H1 (cell line): ENCODE measurements at regions not wholly inside any gene's neighbourhood (a gene's known extent, or its start where the extent isn't known, plus 50 kb on each side); places are given as distances from the start of the nearest gene placed in this dataset.

Experiments
- CTCF ChIA-PET: fragments of 300-600 bp; sonication (Branson Sonifier 250); formaldehyde crosslinking; loops from one replicate; lab custom pipeline; 2021; ENCODE audit not compliant: partially characterized antibody; lab: Charles Lee
- POLR2A ChIA-PET: fragments of 300-600 bp; sonication (Branson Sonifier 250); formaldehyde crosslinking; loops from one replicate; lab custom pipeline; 2021; ENCODE audit warnings: inconsistent platforms; ENCODE audit not compliant: partially characterized antibody; lab: Charles Lee
- DNase-seq, 2 experiments: peaks; one replicate each; pipeline versions ENCODE4 v3.0.0 to v3.0.0-alpha.2; 2010 to 2022; ENCODE audit warnings: low spot score in 2 of 2, low read depth in 1 of 2, mixed read lengths in 1 of 2
- FAIRE-seq: peaks from 2 replicates; lab custom pipeline; 2011; peaks lifted over from hg19 to GRCh38; lab: Jason Lieb, UNC
- H2AFZ ChIP-seq: 2 replicates; pipeline ENCODE4 v1.8.1; 2012; ENCODE audit warnings: low read length, inconsistent platforms
- H2AK5ac ChIP-seq: 2 replicates; pipeline ENCODE4 v1.6.1; 2013; ENCODE audit warnings: low read depth, low read length
- H2BK120ac ChIP-seq: replicated peaks from 2 replicates; pipeline ENCODE3; 2013; ENCODE audit warnings: low read depth, low read length, inconsistent platforms
- H2BK12ac ChIP-seq: 2 replicates; pipeline ENCODE4 v1.6.1; 2013; ENCODE audit warnings: low read depth, low read length
- H2BK15ac ChIP-seq: 2 replicates; pipeline ENCODE4 v1.6.1; 2013; ENCODE audit warnings: low read length
- H2BK20ac ChIP-seq: 2 replicates; pipeline ENCODE4 v1.6.1; 2013; ENCODE audit warnings: low read length
- H2BK5ac ChIP-seq: 2 replicates; pipeline ENCODE4 v1.6.1; 2013; ENCODE audit warnings: low read depth, low read length
- H3K14ac ChIP-seq: 2 replicates; pipeline ENCODE4 v1.6.1; 2013; ENCODE audit warnings: inconsistent platforms; ENCODE audit not compliant: insufficient read length
- H3K18ac ChIP-seq: 2 replicates; pipeline ENCODE4 v1.6.1; 2013; ENCODE audit warnings: low read length; ENCODE audit errors: extremely low read depth
- H3K23ac ChIP-seq: 2 replicates; pipeline ENCODE4 v1.6.1; 2013; ENCODE audit warnings: inconsistent platforms; ENCODE audit not compliant: insufficient read length
- H3K23me2 ChIP-seq: 2 replicates; pipeline ENCODE4 v1.6.1; 2013; ENCODE audit warnings: low read depth, low read length
- H3K27ac ChIP-seq: 2 replicates; pipeline ENCODE4 v1.6.1; 2011; ENCODE audit warnings: low read depth, low read length, inconsistent platforms
- H3K27me3 ChIP-seq, 4 experiments: replicated peaks in 1 of 4; 1 replicate in 1 of 4; 2 replicates in 3 of 4; pipeline versions ENCODE4 v1.6.1 to v1.8.1; 2011 to 2013; ENCODE audit warnings: low read length in 3 of 4, mild to moderate bottlenecking in 3 of 4, inconsistent platforms in 2 of 4, mixed read lengths in 2 of 4, moderate library complexity in 1 of 4; ENCODE audit not compliant: control insufficient read depth in 3 of 4, insufficient read depth in 3 of 4; ENCODE audit errors: extremely low read depth in 1 of 4
- H3K36me3 ChIP-seq, 4 experiments: 2 replicates each; pipeline versions ENCODE4 v1.6.1 to v1.8.1; 2011 to 2013; ENCODE audit warnings: mild to moderate bottlenecking in 4 of 4, low read length in 3 of 4, moderate library complexity in 2 of 4, control low read depth in 1 of 4, inconsistent platforms in 1 of 4; ENCODE audit not compliant: insufficient read depth in 4 of 4, control insufficient read depth in 2 of 4
- H3K4ac ChIP-seq: replicated peaks from 2 replicates; pipeline ENCODE3; 2013; ENCODE audit warnings: low read length, low read depth, mixed read lengths, inconsistent platforms; ENCODE audit not compliant: insufficient read length
- H3K4me1 ChIP-seq, 4 experiments: replicated peaks in 1 of 4; 1 replicate in 1 of 4; 2 replicates in 3 of 4; pipeline versions ENCODE4 v1.6.1 to v1.8.1; 2011 to 2013; ENCODE audit warnings: low read length in 3 of 4, inconsistent platforms in 2 of 4, mixed read lengths in 1 of 4; ENCODE audit not compliant: insufficient read depth in 4 of 4, control insufficient read depth in 3 of 4
- H3K4me2 ChIP-seq, 2 experiments: 2 replicates each; pipeline versions ENCODE4 v1.6.1 to v1.8.1; 2011 to 2013; ENCODE audit warnings: low read depth in 2 of 2, low read length in 2 of 2, control low read depth in 1 of 2, inconsistent platforms in 1 of 2, mild to moderate bottlenecking in 1 of 2; ENCODE audit not compliant: insufficient read depth in 1 of 2
- H3K4me3 ChIP-seq, 4 experiments: fragments of 200-600, 300-600 bp in 1 of 4; sonication (generic), shearing (Covaris generic), sonication (Bioruptor Twin) in 1 of 4; 2 replicates each; pipeline versions ENCODE4 v1.5.1 to v1.8.1; 2011 to 2016; ENCODE audit warnings: low read length in 4 of 4, low read depth in 3 of 4, control low read depth in 2 of 4, inconsistent platforms in 2 of 4, mild to moderate bottlenecking in 2 of 4, mixed read lengths in 1 of 4, moderate library complexity in 1 of 4; ENCODE audit not compliant: insufficient read depth in 2 of 4; ENCODE audit errors: extremely low read depth in 1 of 4
- H3K56ac ChIP-seq: replicated peaks from 2 replicates; pipeline ENCODE3; 2013; ENCODE audit warnings: low read depth, mild to moderate bottlenecking, mixed read lengths, low read length, inconsistent platforms; ENCODE audit not compliant: insufficient read length
- H3K79me1 ChIP-seq: 2 replicates; pipeline ENCODE4 v1.6.1; 2013; ENCODE audit warnings: low read depth, low read length, control low read depth
- H3K79me2 ChIP-seq, 2 experiments: 2 replicates each; pipeline versions ENCODE4 v1.6.1 to v1.8.1; 2012 to 2013; ENCODE audit warnings: low read length in 2 of 2, mild to moderate bottlenecking in 2 of 2, inconsistent platforms in 1 of 2; ENCODE audit not compliant: insufficient read depth in 2 of 2, control insufficient read depth in 1 of 2
- H3K9ac ChIP-seq, 4 experiments: replicated peaks in 1 of 4; 1 replicate in 1 of 4; 2 replicates in 3 of 4; pipeline versions ENCODE4 v1.6.1 to v1.8.1; 2011 to 2013; ENCODE audit warnings: low read depth in 3 of 4, low read length in 3 of 4, control low read depth in 2 of 4, mild to moderate bottlenecking in 2 of 4, moderate library complexity in 2 of 4, inconsistent platforms in 1 of 4; ENCODE audit errors: extremely low read depth in 1 of 4
- H3K9me3 ChIP-seq, 2 experiments: 2 replicates each; pipeline versions ENCODE4 v1.6.1 to v1.8.1; 2012 to 2013; ENCODE audit warnings: mild to moderate bottlenecking in 2 of 2, moderate library complexity in 2 of 2, control low read depth in 1 of 2, inconsistent platforms in 1 of 2, low read depth in 1 of 2, low read length in 1 of 2, mixed read lengths in 1 of 2; ENCODE audit not compliant: insufficient read depth in 2 of 2
- H4K20me1 ChIP-seq, 2 experiments: replicated peaks in 1 of 2; 2 replicates each; pipeline versions ENCODE3 to v1.8.1; 2011 to 2013; ENCODE audit warnings: inconsistent platforms in 2 of 2, low read length in 2 of 2, mild to moderate bottlenecking in 1 of 2; ENCODE audit not compliant: insufficient read depth in 2 of 2, control insufficient read depth in 1 of 2
- H4K5ac ChIP-seq: 2 replicates; pipeline ENCODE4 v1.6.1; 2013; ENCODE audit warnings: low read length, low read depth, mixed read lengths, inconsistent platforms; ENCODE audit not compliant: insufficient read length
- H4K8ac ChIP-seq: 2 replicates; pipeline ENCODE4 v1.8.0; 2013; ENCODE audit warnings: mild to moderate bottlenecking, moderate library complexity, low read length, inconsistent platforms; ENCODE audit not compliant: insufficient read depth; ENCODE audit errors: extremely low read depth
- H4K91ac ChIP-seq: replicated peaks from 2 replicates; pipeline ENCODE3; 2013; ENCODE audit warnings: low read length, mixed read lengths, inconsistent platforms; ENCODE audit not compliant: insufficient read length
- CHD2 ChIP-seq: IDR thresholded peaks from 2 replicates; pipeline ENCODE4 v1.6.1; 2012; ENCODE audit warnings: low read length, improper control_type of control experiment
- HDAC6 ChIP-seq: IDR thresholded peaks from one replicate; pipeline ENCODE4 v1.7.1; 2012; ENCODE audit warnings: low read depth, mild to moderate bottlenecking, inconsistent platforms, low read length, moderate library complexity
- MAX ChIP-seq: IDR thresholded peaks from 2 replicates; pipeline ENCODE4 v1.6.1; 2012; ENCODE audit warnings: inconsistent platforms
- NANOG ChIP-seq: IDR thresholded peaks from 2 replicates; pipeline ENCODE4 v1.6.1; 2011; ENCODE audit warnings: low read length, low read depth, mild to moderate bottlenecking, inconsistent platforms; ENCODE audit not compliant: insufficient read depth, poor library complexity, severe bottlenecking
- RFX5 ChIP-seq: IDR thresholded peaks from 2 replicates; pipeline ENCODE4 v1.6.1; 2011; ENCODE audit warnings: low read depth, low read length, improper control_type of control experiment, borderline replicate concordance
- RXRA ChIP-seq: IDR thresholded peaks from 2 replicates; pipeline ENCODE4 v1.6.1; 2011; ENCODE audit warnings: low read depth, mild to moderate bottlenecking, low read length, moderate library complexity; ENCODE audit not compliant: insufficient read depth
- SAP30 ChIP-seq: fragments of 300-600 bp; sonication (generic); IDR thresholded peaks from 2 replicates; pipeline ENCODE4 v1.7.1; 2012; ENCODE audit warnings: low read length, moderate library complexity, mild to moderate bottlenecking, inconsistent platforms; ENCODE audit not compliant: insufficient read depth, insufficient replicate concordance
- SIX5 ChIP-seq: IDR thresholded peaks from 2 replicates; pipeline ENCODE4 v1.6.1; 2011; ENCODE audit warnings: mild to moderate bottlenecking, low read depth, low read length
- SP2 ChIP-seq: IDR thresholded peaks from 2 replicates; pipeline ENCODE4 v1.6.1; 2012; ENCODE audit warnings: mild to moderate bottlenecking, low read length, inconsistent platforms
- SP4 ChIP-seq: IDR thresholded peaks from 2 replicates; pipeline ENCODE4 v1.6.1; 2012; ENCODE audit warnings: low read length, inconsistent platforms
- TAF1 ChIP-seq: IDR thresholded peaks from 2 replicates; pipeline ENCODE4 v1.6.1; 2011; ENCODE audit warnings: mild to moderate bottlenecking, low read depth, low read length
- USF2 ChIP-seq: IDR thresholded peaks from 2 replicates; pipeline ENCODE4 v1.6.1; 2011; ENCODE audit warnings: low read length, improper control_type of control experiment

GRCh38 chr18:53850902-53851301, 373.6 kb downstream of the MBD2 start:
- H3K27me3 ChIP-seq = no peaks in the 10 kb centered on the region
- H4K20me1 ChIP-seq = no peaks in the 10 kb centered on the region
- H2AK5ac ChIP-seq = no peak overlapping the region
- POLR2A ChIA-PET = no interaction called here
- no peaks in the 10 kb centered on the region for H3K79me1 ChIP-seq
- H2BK120ac ChIP-seq = no peak overlapping the region
- DNase-seq = peak in 1 of 2 experiments; percentile 1
- no peaks in the 10 kb centered on the region for H3K36me3 ChIP-seq
- peak overlapping the region; percentile 10 to 13; a peak in 1 of 4 replicates for H3K4me2 ChIP-seq
- H3K56ac ChIP-seq = no peak overlapping the region
- no peak overlapping the region for H3K23ac ChIP-seq
- H3K79me2 ChIP-seq = no peaks in the 10 kb centered on the region
- no peak overlapping the region for H2BK15ac ChIP-seq
- no peak overlapping the region for H4K91ac ChIP-seq
- 0 out of 4 replicates have a peak, but pooled peaks cover 0 to 5% of the 10 kb centered on the region in 2 experiments for H3K9me3 ChIP-seq
- no peak overlapping the region for H2BK20ac ChIP-seq
- H3K4ac ChIP-seq = no peak overlapping the region
- H2BK5ac ChIP-seq = no peak overlapping the region
- no peak overlapping the region for H2AFZ ChIP-seq
- H3K27ac ChIP-seq = no peak overlapping the region
- H3K14ac ChIP-seq = no peak overlapping the region
- CTCF ChIA-PET = interaction anchor here (0.5 kb wide), 1 partner anchor 255 kb away, joined by 4 read pairs; no protein-coding TSS in a partner anchor
- H3K9ac ChIP-seq = no peak overlapping the region
- no peaks in the 10 kb centered on the region for H3K23me2 ChIP-seq
- H3K18ac ChIP-seq = no peak overlapping the region
- peaks cover 0 to 7% (median under 1%) of the 10 kb centered on the region in 4 experiments; a peak in 1 of 7 replicates for H3K4me1 ChIP-seq
- H2BK12ac ChIP-seq = no peak overlapping the region
- peak overlapping the region in 1 of 4 experiments; percentile 36; a peak in 1 of 8 replicates for H3K4me3 ChIP-seq
- no peak overlapping the region for H4K5ac ChIP-seq
- peak; percentile 72 for FAIRE-seq
- no peak overlapping the region for H4K8ac ChIP-seq
- TF ChIP-seq SP4 (no peak), NANOG (peak; percentile 89), TAF1 (no peak), RXRA (no peak), RFX5 (no peak), SP2 (no peak), USF2 (no peak), SAP30 (no peak), HDAC6 (no peak), CHD2 (no peak), SIX5 (no peak), MAX (no peak)
